Liver (tissue), 8 donors: ENCODE measurements at regions not wholly inside any gene's neighbourhood (a gene's known extent, or its start where the extent isn't known, plus 50 kb on each side); places are given as distances from the start of the nearest gene placed in this dataset.

Experiments used
- DNase-seq: peaks from one replicate; pipeline ENCODE4 v3.0.0-alpha.2; 2017; ENCODE audit warnings: low spot score
- H3K27ac ChIP-seq, 2 donors: one replicate each; pipeline ENCODE4 v1.7.0; 2013; ENCODE audit warnings: inconsistent platforms in 2 of 2, low read length in 2 of 2, control low read depth in 1 of 2, low read depth in 1 of 2, mild to moderate bottlenecking in 1 of 2
- H3K27me3 ChIP-seq, 4 donors: one replicate each; pipeline versions ENCODE4 v1.6.1 to v1.7.0; 2013; ENCODE audit warnings: low read length in 3 of 4, inconsistent platforms in 1 of 4, mild to moderate bottlenecking in 1 of 4, moderate library complexity in 1 of 4; ENCODE audit not compliant: control insufficient read depth in 4 of 4, insufficient read depth in 4 of 4
- H3K36me3 ChIP-seq, 4 donors: one replicate each; pipeline versions ENCODE4 v1.6.1 to v1.7.0; 2013; ENCODE audit warnings: low read length in 3 of 4, mild to moderate bottlenecking in 3 of 4, low read depth in 1 of 4, moderate library complexity in 1 of 4; ENCODE audit not compliant: control insufficient read depth in 4 of 4, insufficient read depth in 3 of 4
- H3K4me1 ChIP-seq, 4 donors: one replicate each; pipeline versions ENCODE4 v1.6.1 to v1.7.0; 2013; ENCODE audit warnings: low read length in 3 of 4, mild to moderate bottlenecking in 3 of 4, moderate library complexity in 1 of 4; ENCODE audit not compliant: control insufficient read depth in 4 of 4, insufficient read depth in 4 of 4
- H3K4me3 ChIP-seq, 3 donors: one replicate each; pipeline versions ENCODE4 v1.6.1 to v1.7.0; 2013; ENCODE audit warnings: low read length in 3 of 3, control low read depth in 1 of 3, low read depth in 1 of 3, mild to moderate bottlenecking in 1 of 3
- H3K9ac ChIP-seq, 2 donors: one replicate each; pipeline ENCODE4 v1.7.0; 2013; ENCODE audit warnings: low read length in 2 of 2, mild to moderate bottlenecking in 2 of 2, moderate library complexity in 2 of 2, control low read depth in 1 of 2, low read depth in 1 of 2
- H3K9me3 ChIP-seq, 4 donors: one replicate each; pipeline versions ENCODE4 v1.6.1 to v1.7.0; 2013; ENCODE audit warnings: low read length in 3 of 4; ENCODE audit not compliant: control insufficient read depth in 4 of 4
- ATF3 ChIP-seq: IDR thresholded peaks from 2 replicates; pipeline ENCODE4 v1.6.1; 2016; ENCODE audit warnings: antibody characterized with exemption
- FOXA2 ChIP-seq: IDR thresholded peaks from 2 replicates; pipeline ENCODE4 v1.6.1; 2016; ENCODE audit warnings: antibody characterized with exemption
- HNF4G ChIP-seq: IDR thresholded peaks from 2 replicates; pipeline ENCODE4 v1.6.1; 2016; ENCODE audit warnings: antibody characterized with exemption
- JUND ChIP-seq, 2 donors: IDR thresholded peaks; 2 replicates each; pipeline ENCODE4 v1.6.1; 2016; ENCODE audit warnings: antibody characterized with exemption in 2 of 2
- NR2F2 ChIP-seq: IDR thresholded peaks from 2 replicates; pipeline ENCODE4 v1.6.1; 2016; ENCODE audit warnings: antibody characterized with exemption
- RAD21 ChIP-seq, 2 donors: IDR thresholded peaks; 2 replicates each; pipeline ENCODE4 v1.6.1; 2016; ENCODE audit warnings: antibody characterized with exemption in 2 of 2, mild to moderate bottlenecking in 2 of 2
- RXRA ChIP-seq, 2 donors: IDR thresholded peaks; 2 replicates each; pipeline ENCODE4 v1.6.1; 2017 to 2018; ENCODE audit warnings: antibody characterized with exemption in 2 of 2, mild to moderate bottlenecking in 1 of 2
- SP1 ChIP-seq: IDR thresholded peaks from 2 replicates; pipeline ENCODE4 v1.6.1; 2018; ENCODE audit warnings: antibody characterized with exemption, mild to moderate bottlenecking
- YY1 ChIP-seq: IDR thresholded peaks from 2 replicates; pipeline ENCODE4 v1.6.1; 2016; ENCODE audit warnings: antibody characterized with exemption, mild to moderate bottlenecking
- WGBS: extraction: QIAGEN DNeasy Blood & Tissue Kit; methylation state at CpG from one replicate; pipeline ENCODE4 v1.1.7; 2013; 5-methylcytosine and 5-hydroxymethylcytosine counted together
- TF ChIP-seq, protein P1 (sequence below): IDR thresholded peaks from 2 replicates; pipeline ENCODE4 v1.6.1; 2016; ENCODE audit warnings: antibody characterized with exemption, mild to moderate bottlenecking
- TF ChIP-seq, protein P2 (sequence below): IDR thresholded peaks from 2 replicates; pipeline ENCODE4 v1.6.1; 2016; ENCODE audit warnings: antibody characterized with exemption
- TF ChIP-seq, protein P3 (sequence below): fragments of 150-350 bp; IDR thresholded peaks from 2 replicates; pipeline ENCODE4 v1.5.1; 2017; ENCODE audit warnings: improper control_type of control experiment, low read depth, low read length; ENCODE audit not compliant: missing input control
- donor health status: healthy.
- donor health status: healthy.
- donor health status: healthy.
- donor health status: healthy.
- donor health status: healthy.

GRCh38 chr6:44717431-44717830 is 329.9 kb downstream of the CDC5L start (continued):
- TF ChIP-seq, protein P1, sequence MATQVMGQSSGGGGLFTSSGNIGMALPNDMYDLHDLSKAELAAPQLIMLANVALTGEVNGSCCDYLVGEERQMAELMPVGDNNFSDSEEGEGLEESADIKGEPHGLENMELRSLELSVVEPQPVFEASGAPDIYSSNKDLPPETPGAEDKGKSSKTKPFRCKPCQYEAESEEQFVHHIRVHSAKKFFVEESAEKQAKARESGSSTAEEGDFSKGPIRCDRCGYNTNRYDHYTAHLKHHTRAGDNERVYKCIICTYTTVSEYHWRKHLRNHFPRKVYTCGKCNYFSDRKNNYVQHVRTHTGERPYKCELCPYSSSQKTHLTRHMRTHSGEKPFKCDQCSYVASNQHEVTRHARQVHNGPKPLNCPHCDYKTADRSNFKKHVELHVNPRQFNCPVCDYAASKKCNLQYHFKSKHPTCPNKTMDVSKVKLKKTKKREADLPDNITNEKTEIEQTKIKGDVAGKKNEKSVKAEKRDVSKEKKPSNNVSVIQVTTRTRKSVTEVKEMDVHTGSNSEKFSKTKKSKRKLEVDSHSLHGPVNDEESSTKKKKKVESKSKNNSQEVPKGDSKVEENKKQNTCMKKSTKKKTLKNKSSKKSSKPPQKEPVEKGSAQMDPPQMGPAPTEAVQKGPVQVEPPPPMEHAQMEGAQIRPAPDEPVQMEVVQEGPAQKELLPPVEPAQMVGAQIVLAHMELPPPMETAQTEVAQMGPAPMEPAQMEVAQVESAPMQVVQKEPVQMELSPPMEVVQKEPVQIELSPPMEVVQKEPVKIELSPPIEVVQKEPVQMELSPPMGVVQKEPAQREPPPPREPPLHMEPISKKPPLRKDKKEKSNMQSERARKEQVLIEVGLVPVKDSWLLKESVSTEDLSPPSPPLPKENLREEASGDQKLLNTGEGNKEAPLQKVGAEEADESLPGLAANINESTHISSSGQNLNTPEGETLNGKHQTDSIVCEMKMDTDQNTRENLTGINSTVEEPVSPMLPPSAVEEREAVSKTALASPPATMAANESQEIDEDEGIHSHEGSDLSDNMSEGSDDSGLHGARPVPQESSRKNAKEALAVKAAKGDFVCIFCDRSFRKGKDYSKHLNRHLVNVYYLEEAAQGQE: no peak
- TF ChIP-seq, protein P2, sequence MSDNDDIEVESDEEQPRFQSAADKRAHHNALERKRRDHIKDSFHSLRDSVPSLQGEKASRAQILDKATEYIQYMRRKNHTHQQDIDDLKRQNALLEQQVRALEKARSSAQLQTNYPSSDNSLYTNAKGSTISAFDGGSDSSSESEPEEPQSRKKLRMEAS: no peak
- TF ChIP-seq ATF3: no peak
- no peak for TF ChIP-seq HNF4G
- TF ChIP-seq RXRA (IDR thresholded peaks at IDR 0.05): no peak
- TF ChIP-seq YY1: no peak
- TF ChIP-seq, protein P3, sequence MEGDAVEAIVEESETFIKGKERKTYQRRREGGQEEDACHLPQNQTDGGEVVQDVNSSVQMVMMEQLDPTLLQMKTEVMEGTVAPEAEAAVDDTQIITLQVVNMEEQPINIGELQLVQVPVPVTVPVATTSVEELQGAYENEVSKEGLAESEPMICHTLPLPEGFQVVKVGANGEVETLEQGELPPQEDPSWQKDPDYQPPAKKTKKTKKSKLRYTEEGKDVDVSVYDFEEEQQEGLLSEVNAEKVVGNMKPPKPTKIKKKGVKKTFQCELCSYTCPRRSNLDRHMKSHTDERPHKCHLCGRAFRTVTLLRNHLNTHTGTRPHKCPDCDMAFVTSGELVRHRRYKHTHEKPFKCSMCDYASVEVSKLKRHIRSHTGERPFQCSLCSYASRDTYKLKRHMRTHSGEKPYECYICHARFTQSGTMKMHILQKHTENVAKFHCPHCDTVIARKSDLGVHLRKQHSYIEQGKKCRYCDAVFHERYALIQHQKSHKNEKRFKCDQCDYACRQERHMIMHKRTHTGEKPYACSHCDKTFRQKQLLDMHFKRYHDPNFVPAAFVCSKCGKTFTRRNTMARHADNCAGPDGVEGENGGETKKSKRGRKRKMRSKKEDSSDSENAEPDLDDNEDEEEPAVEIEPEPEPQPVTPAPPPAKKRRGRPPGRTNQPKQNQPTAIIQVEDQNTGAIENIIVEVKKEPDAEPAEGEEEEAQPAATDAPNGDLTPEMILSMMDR: no peak

DNA sequence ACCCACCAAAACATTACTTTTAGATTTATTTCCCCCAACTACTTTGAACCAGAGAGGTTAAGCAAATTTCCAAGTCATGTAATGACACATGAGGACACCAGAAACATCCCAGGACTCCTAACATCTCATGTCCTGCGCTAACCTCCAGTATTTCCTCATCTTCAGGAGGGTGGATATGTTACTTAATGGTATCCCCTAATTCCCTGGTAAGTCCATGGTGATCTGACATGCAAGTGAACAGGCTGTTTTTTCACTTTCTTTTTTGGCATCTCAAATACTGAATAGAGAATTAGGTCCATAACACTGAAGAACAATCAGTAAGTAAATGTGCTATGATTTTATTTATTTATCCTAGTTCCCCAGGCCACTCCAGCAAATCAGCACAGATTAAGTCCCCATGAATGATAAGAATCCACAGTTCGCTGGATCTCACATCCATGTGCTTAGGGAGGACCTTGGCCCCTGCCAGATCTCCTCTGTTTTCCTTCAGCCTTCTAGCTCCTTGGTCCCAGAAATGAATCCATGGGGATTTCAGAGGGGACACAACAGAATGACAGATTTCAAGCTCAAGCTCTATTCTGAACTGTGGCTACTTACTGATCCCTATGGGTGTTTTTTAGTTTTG is 334.6 kb downstream of the CDC5L start:
- no peak overlapping the region for H3K27ac ChIP-seq
- H3K36me3 ChIP-seq: no peaks in the 10 kb centered on the region
- peaks cover 0 to 3% (median 0%) of the 10 kb centered on the region in 4 donors for H3K27me3 ChIP-seq
- H3K9ac ChIP-seq: no peak overlapping the region
- no peak overlapping the region for H3K4me3 ChIP-seq
- H3K4me1 ChIP-seq: no peaks in the 10 kb centered on the region
- no peak for DNase-seq
- TF ChIP-seq YY1 (no peak), RXRA (IDR thresholded peaks at IDR 0.05) (no peak), RAD21 (IDR thresholded peaks at IDR 0.05) (no peak), JUND (IDR thresholded peaks at IDR 0.05) (no peak), FOXA2 (no peak), SP1 (no peak), NR2F2 (no peak), ATF3 (no peak)
- TF ChIP-seq, protein P1: no peak
- TF ChIP-seq, protein P3: no peak
- TF ChIP-seq, protein P2: no peak
- no peaks in the 10 kb centered on the region for H3K9me3 ChIP-seq
- WGBS: 91% methylated on average over 2 of the region's 2 CpGs
